Left colon (tissue), 2 donors: ENCODE measurements at regions not wholly inside any gene's neighbourhood (a gene's known extent, or its start where the extent isn't known, plus 50 kb on each side); places are given as distances from the start of the nearest gene placed in this dataset.
"Not testable (repeated sequence)": the region's sequence is repeated elsewhere in the genome, so short reads cannot be mapped to it uniquely, and the experiment has no call there.

Source experiments
- ATAC-seq: fragments of 200-7000 bp; cut with Tn5 transposase; one replicate; pipeline ENCODE4 v1.9.1; 2020; ENCODE audit warnings: mild to moderate bottlenecking, moderate library complexity
- DNase-seq, 2 donors: peaks; one replicate each; pipeline ENCODE4 v3.0.0-alpha.2; 2020
- intact Hi-C, 2 donors: fragments of 100-400 bp; cut with DNase I in 1 of 2; cut with micrococcal nuclease in 1 of 2; formaldehyde crosslinking; loops; one replicate each; pipeline versions ENCODE4 v1.11.2 to v1.14.0; 2022; cut with DNase I, micrococcal nuclease
- donor health status: DM: no; HTN: no; CAD: no.
- donor health status: DM: yes; HTN: yes; CAD: no.

- ATAC-seq, intact Hi-C loops: not testable (repeated sequence)
These were observed 473.3 kb downstream of the SPATA31A6 start for GRCh38 chr9:42656789-42657188.

GRCh38 chr9:42657496-42657895 is 474.0 kb downstream of the SPATA31A6 start:
- intact Hi-C loops: not testable (repeated sequence)

More at GRCh38 chr9:42656789-42657188, 473.3 kb downstream of the SPATA31A6 start:
- DNase-seq: not testable (repeated sequence)

GRCh38 chr9:42697146-42697545 is 513.7 kb downstream of the SPATA31A6 start:
- DNase-seq, intact Hi-C loops, ATAC-seq: not testable (repeated sequence)

More at GRCh38 chr9:42657496-42657895, 474.0 kb downstream of the SPATA31A6 start:
- not testable (repeated sequence) for DNase-seq, ATAC-seq

- ATAC-seq, intact Hi-C loops, DNase-seq: not testable (repeated sequence)
These were observed 519.4 kb downstream of the SPATA31A6 start for GRCh38 chr9:42702890-42703289.

GRCh38 chr9:42724841-42725835 is 541.7 kb downstream of the SPATA31A6 start:
- ATAC-seq, intact Hi-C loops, DNase-seq: not testable (repeated sequence)

GRCh38 chr9:42743030-42743814 is 559.8 kb downstream of the SPATA31A6 start:
- intact Hi-C loops: not testable (repeated sequence)
- DNase-seq (peak; percentile 45 to 69), ATAC-seq (peak; percentile 44)

- intact Hi-C loops, DNase-seq: not testable (repeated sequence)
These were observed 573.8 kb downstream of the SPATA31A6 start for GRCh38 chr9:42757251-42757650.

GRCh38 chr9:42759320-42759719 is 575.9 kb downstream of the SPATA31A6 start:
- intact Hi-C loops, DNase-seq, ATAC-seq: not testable (repeated sequence)

More at GRCh38 chr9:42757251-42757650, 573.8 kb downstream of the SPATA31A6 start:
- not testable (repeated sequence) for ATAC-seq

GRCh38 chr9:42782201-42782600 is 598.7 kb downstream of the SPATA31A6 start:
- intact Hi-C loops, ATAC-seq: not testable (repeated sequence)

GRCh38 chr9:42792725-42793124 is 609.3 kb downstream of the SPATA31A6 start:
- intact Hi-C loops, DNase-seq, ATAC-seq: not testable (repeated sequence)

More at GRCh38 chr9:42782201-42782600, 598.7 kb downstream of the SPATA31A6 start:
- not testable (repeated sequence) for DNase-seq

- ATAC-seq, DNase-seq, intact Hi-C loops: not testable (repeated sequence)
These were observed 615.1 kb downstream of the SPATA31A6 start for GRCh38 chr9:42798571-42798970.

- ATAC-seq, intact Hi-C loops, DNase-seq: not testable (repeated sequence)
These were observed 619.3 kb downstream of the SPATA31A6 start for GRCh38 chr9:42802716-42803115.

GRCh38 chr9:42806674-42807073 is 623.2 kb downstream of the SPATA31A6 start:
- not testable (repeated sequence) for DNase-seq, ATAC-seq

GRCh38 chr9:42821468-42821867 is 638.0 kb downstream of the SPATA31A6 start:
- DNase-seq, ATAC-seq, intact Hi-C loops: not testable (repeated sequence)

More at GRCh38 chr9:42806674-42807073, 623.2 kb downstream of the SPATA31A6 start:
- intact Hi-C loops: not testable (repeated sequence)

- intact Hi-C loops, DNase-seq, ATAC-seq: not testable (repeated sequence)
These were observed 664.7 kb downstream of the SPATA31A6 start for GRCh38 chr9:42848156-42848555.

- ATAC-seq, intact Hi-C loops, DNase-seq: not testable (repeated sequence)
These were observed 667.6 kb downstream of the SPATA31A6 start for GRCh38 chr9:42850896-42851693.

- DNase-seq, intact Hi-C loops, ATAC-seq: not testable (repeated sequence)
These were observed 668.2 kb downstream of the SPATA31A6 start for GRCh38 chr9:42851701-42852100.
